M059J (cell line): ENCODE measurements at regions not wholly inside any gene's neighbourhood (a gene's known extent, or its start where the extent isn't known, plus 50 kb on each side); places are given as distances from the start of the nearest gene placed in this dataset.
"Not testable (repeated sequence)": the region's sequence is repeated elsewhere in the genome, so short reads cannot be mapped to it uniquely, and the experiment has no call there.

Source experiments
- DNase-seq: peaks from one replicate; pipeline ENCODE4 v3.0.0-alpha.2; 2012; ENCODE audit warnings: low read depth

DNA sequence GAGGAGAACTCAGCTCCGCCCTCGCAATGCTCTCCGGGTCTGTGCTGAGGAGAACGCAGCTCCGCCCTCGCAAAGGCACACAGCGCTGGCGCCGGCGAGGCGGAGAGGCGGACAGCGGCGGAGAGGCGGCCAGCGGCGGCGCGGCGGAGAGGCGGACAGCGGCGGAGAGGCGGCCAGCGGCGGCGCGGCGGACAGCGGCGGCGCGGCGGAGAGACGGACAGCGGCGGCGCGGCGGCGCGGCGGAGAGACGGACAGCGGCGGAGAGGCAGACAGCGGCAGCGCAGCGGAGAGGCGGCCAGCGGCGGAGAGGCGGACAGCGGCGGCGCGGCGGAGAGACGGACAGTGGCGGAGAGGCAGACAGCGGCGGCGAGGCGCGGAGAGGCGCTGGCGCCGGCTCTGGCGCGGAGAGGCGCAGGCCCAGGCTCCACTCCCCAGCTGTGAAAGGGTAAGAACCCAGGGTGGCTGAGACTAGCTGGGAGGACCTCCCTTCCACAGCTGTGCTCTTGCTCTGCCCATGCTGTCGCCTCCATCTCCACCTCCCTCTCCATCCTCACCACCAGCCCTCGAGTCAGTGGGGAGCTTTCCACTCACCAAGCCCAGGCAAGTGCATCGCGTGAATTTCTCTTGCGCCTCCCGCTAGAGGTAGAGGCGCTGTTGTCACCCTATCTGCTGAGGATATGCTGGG, 2879.9 kb downstream of the RPIA start:
- DNase-seq, result not testable (repeated sequence)

DNA sequence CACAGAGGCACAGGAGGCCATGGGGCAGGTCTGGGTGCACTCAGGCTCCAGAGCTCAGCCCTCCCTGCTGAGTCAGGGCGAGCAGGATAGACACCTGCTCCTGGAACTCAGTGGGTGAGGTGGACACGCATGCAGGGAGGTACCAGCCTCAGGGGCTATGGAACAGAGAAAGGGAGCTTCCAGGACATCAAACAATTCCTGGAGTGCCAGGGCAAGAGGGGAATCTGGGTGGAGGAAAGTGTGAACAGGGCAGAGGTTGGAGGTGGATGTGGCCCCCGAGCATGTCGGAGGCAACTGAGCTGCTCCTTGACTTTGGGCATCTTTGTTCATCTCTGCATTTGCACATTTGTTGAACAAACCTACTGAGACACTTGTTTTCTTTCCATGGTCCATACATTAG, 2881.5 kb downstream of the RPIA start:
- not testable (repeated sequence) for DNase-seq

GRCh38 chr2:91573755-91574154, 2882.3 kb downstream of the RPIA start:
- not testable (repeated sequence) for DNase-seq

GRCh38 chr2:91574255-91574654, 2882.8 kb downstream of the RPIA start:
- not testable (repeated sequence) for DNase-seq

GRCh38 chr2:91575701-91576100, 2884.2 kb downstream of the RPIA start:
- DNase-seq, result not testable (repeated sequence)

GRCh38 chr2:91577406-91577805, 2885.9 kb downstream of the RPIA start:
- not testable (repeated sequence) for DNase-seq

GRCh38 chr2:91578678-91579077, 2887.2 kb downstream of the RPIA start:
- not testable (repeated sequence) for DNase-seq

GRCh38 chr2:91579555-91579954, 2888.1 kb downstream of the RPIA start:
- not testable (repeated sequence) for DNase-seq

- not testable (repeated sequence) for DNase-seq
Observed at GRCh38 chr2:91580043-91580442, 2888.6 kb downstream of the RPIA start.

DNA sequence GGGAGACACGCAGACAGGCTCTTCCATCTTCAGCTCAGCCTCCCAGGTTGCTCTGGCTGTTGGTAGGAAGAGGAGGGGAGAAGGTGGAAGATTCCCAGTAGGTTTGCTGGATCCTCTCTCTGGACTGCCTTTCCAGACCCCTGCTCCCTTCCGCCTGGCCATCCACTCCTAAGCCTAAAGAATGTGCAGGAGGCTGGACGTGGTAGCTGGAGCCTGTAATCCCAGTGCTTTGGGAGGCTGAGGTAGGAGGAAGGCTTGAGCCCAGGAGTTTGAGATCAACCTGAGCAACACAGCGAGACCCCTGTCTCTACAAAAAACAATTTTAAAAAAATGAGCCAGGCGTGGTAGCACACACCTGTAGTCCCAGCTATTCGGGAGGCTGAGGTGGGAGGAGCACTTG, 2895.6 kb downstream of the RPIA start:
- DNase-seq, result not testable (repeated sequence)

GRCh38 chr2:91587908-91588535, 2896.5 kb downstream of the RPIA start:
- DNase-seq, result not testable (repeated sequence)

GRCh38 chr2:91588782-91589223, 2897.3 kb downstream of the RPIA start:
- DNase-seq, result not testable (repeated sequence)

- DNase-seq, result not testable (repeated sequence)
Observed at GRCh38 chr2:91589454-91590328, 2898.2 kb downstream of the RPIA start.

DNA sequence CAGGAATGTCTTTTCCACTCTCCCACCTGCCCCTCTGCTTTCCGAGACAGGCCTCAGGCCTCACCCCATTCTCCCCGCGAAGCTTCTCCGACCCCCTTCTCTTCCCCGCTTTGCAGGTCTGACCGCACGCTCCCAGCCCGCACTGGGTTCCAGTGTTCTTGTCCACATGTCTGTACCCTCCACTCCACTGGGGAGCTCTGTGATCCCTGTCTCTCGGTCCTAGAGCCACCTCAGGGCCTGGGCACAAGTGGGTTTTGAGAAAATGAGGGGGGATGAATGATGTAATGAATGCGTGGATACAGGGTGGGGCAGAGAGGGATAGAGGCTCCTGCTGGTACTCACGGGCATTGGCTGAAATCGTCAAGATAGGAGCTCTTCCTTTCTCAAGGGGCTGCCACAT, 2898.9 kb downstream of the RPIA start:
- DNase-seq, result not testable (repeated sequence)

DNA sequence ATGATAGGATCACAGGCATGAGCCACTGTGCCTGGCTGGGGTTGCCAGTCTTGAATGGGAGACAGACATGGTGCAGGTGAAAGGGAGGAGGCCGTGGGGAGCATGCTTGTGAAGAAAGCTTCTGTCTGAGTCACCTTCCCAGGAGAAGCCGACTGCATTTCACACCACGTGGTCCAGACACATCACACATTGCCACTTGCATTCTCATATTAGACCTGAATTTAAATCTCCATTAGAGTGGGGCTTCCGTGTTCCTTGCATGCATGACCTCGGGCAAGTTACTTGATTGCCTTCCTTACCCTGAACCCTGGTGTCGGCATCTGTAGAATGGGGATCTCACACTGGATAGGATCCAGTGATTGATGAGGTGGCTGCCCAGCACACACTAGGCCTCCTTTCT, 2899.6 kb downstream of the RPIA start:
- DNase-seq, result peak; percentile 3

- DNase-seq, result not testable (repeated sequence)
Observed at GRCh38 chr2:91597436-91597835, 2906.0 kb downstream of the RPIA start.

DNA sequence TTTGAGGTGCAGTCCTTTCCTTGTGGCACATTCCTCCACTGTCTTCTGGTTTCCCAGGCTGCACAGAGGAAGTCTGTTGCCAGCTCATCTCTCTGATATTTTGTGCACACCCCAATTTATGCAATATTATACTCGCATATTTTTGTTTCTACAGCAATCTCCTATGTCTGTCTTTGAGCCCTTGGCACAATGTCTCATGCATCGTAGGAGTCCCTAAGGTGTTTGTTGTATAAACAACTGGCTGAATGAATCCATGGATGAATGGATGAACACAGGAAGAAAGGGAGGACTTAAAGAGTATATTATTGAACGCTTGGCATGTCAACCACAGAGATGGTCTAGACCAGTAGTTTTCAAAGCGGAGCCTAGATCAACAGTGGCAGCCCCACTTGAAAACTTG, 2907.0 kb downstream of the RPIA start:
- peak; percentile 39 for DNase-seq

DNA sequence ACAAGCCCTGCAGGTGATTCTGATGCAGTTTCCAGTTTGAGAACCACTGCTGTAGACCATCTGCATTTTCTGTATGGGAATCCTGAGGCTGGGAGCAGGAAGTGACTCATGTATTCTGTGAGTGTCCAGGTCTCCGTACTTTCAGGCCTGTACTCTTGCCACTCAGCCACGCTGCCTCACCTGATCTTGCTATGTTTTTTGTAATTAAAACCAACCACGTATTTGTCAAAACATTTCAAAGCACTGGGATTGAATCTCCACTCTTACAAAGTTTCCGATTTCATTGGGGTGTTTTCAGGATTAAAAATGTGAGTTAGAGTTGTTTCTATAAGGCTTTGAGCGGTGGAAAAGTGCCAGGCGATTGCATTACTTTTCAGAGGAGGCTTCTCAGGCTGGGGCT, 2907.5 kb downstream of the RPIA start:
- DNase-seq, result peak; percentile 37

DNA sequence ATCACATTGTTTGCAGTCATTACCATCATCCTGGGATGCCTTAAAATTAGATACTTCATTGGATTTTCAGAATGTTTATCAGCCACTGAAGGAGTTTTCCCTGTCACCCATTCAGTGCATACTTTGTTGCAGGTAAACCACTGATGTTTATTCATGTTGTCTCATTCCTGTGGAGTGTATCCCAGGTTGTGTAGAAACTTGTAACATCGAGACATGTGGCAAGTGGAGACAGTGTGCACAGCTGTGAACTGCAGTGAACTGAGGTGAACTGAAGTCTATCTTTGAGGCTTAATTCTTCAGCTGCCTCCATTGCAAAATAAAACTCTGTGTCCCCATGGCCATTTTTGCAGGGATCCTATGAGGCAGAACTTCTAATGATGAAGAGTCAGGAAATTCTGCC, 2911.4 kb downstream of the RPIA start:
- not testable (repeated sequence) for DNase-seq

DNA sequence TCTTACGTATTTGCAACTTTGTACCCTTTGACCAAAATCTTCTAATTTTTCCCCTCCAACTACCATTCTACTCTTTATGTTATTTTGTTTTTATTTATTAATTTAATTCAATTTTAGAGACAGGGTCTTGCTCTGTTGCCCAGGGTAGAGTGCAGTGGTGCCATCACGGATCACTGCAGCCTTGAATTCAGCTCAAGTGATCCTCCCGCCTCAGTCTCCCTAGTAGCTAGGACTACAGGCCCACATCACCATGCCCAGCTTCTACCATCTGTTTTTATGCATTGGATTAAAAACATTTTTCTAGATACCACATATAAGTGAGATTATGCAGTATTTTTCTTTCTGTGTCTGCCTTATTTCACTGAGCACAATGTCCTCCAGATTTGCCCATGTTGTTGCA, 2912.5 kb downstream of the RPIA start:
- DNase-seq, result not testable (repeated sequence)

GRCh38 chr2:91604629-91605028, 2913.2 kb downstream of the RPIA start:
- not testable (repeated sequence) for DNase-seq

GRCh38 chr2:91623739-91624138, 2932.3 kb downstream of the RPIA start:
- not testable (repeated sequence) for DNase-seq
